Activated CD4-positive, CD25-positive, alpha-beta regulatory T cell treated with anti-CD3 and anti-CD28 coated beads, Interleukin-2, amount 50 U/mL, for 72 hours (primary cell): ENCODE measurements at regions not wholly inside any gene's neighbourhood (a gene's known extent, or its start where the extent isn't known, plus 50 kb on each side); places are given as distances from the start of the nearest gene placed in this dataset.
"Not testable (repeated sequence)": the region's sequence is repeated elsewhere in the genome, so short reads cannot be mapped to it uniquely, and the experiment has no call there.

Experiments used
- DNase-seq: peaks from one replicate; pipeline ENCODE4 v3.0.0; 2021

DNA sequence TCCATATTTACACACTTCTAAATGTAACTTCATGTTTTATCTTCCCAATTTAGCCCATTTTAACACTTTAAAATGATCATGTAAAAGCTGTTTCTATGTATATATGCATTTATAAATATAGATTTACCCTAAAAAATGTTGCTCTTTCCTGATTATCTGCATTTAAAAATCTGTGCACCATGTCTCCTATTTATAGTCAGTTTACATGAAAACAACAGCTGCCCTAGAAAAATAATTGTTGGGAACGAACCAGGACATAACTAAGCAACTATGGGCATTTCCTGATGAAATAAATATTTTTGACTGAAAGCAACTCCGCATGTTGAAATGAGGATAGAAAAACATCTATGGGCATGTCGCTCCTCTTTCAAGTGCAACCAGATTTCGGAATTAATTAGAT is 1368.2 kb downstream of the FAM181B start:
- no peak for DNase-seq

DNA sequence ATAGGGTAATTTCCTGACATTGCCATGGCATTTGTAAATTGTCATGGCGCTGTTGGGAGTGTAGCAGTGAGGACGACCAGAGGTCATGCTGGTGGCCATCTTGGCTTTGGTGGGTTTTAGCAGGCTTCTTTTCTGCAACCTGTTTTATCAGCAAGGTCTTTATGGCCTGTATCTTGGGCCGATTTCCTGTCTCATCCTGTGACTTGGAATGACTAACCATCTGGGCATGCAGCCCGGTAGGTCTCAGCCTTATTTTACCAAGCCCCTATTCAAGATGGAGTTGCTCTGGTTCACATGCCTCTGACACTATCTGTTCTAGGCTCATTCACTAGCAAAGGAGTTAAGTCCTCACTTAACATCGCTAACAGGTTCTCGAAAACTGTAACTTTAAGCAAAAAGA is 1374.2 kb downstream of the FAM181B start:
- no peak for DNase-seq

DNA sequence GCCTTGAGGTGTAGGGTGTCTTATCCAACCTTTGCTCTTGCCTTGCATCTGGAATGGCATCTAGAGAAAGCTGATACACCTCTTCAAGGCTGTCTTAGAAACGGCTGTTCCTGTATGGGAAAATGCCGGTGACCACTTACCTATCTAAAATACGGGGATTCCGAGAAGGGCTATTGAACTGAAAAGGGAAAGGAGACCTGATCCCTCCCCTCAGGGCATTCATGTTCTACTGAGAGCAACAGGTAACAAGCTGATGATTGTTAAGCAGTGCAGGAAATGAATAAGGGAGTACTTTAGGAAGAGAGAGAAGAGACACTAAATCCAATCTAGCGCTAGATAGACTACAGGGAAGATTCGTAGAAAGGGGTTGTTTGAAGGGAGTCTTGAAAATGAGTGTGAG is 1388.1 kb downstream of the FAM181B start:
- DNase-seq: no peak

DNA sequence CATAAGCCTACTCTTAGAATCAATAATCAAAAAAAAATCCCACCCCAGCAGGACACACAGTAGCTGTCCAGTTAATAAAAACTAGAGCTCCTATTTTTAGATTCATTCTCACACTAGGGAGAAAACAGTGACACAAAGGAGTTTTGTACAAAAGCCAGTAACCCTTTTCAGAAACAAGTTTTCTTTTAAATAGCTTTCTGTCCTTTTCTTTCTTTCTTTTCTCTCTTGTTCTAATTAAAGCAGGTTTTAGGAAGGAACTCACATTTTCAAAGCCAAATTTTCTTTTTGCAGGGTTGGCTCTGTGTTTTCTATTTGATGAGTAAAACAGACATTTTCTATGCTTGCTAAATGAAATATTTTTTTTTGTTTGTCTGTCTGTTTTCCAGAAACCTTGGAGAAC is 1390.7 kb downstream of the FAM181B start:
- no peak for DNase-seq

DNA sequence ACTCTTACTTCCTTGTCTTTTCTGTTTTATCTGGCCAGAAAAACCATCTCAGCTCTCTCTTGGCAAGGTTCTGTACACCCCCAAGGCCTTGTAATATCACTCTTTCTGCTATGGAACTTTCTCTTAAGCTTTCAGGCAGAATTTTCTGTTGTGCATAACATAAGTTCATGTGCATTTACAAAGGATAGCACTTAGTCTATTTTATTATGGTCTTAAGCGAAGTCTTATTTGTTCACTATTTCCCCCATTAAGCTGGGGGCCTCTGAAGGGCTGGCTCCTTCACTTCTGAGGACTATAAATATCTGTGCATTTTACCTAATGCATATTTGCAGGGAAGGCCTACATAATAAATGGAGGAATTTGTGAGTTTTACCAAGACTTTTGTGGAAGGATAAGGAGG is 1393.4 kb downstream of the FAM181B start:
- no peak for DNase-seq

DNA sequence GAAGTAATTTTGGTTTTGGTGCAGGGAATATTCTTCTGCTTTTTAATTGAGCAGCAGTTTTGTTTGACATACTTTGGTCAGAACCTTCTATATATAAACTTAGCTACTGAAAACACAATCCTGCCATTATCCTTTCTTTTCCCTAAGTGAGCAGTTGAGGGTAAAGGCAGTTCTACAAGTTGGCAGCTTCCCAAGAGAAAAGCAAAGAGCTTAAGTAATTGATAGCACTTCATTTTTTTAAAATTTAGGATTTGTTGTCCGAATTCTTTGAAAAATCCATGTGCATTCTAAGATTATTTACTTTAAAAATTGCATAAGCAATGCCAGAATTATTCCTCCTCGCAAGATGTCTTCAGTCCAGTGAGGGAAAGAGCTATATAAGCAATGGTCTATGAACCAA is 1394.1 kb downstream of the FAM181B start:
- no peak for DNase-seq

DNA sequence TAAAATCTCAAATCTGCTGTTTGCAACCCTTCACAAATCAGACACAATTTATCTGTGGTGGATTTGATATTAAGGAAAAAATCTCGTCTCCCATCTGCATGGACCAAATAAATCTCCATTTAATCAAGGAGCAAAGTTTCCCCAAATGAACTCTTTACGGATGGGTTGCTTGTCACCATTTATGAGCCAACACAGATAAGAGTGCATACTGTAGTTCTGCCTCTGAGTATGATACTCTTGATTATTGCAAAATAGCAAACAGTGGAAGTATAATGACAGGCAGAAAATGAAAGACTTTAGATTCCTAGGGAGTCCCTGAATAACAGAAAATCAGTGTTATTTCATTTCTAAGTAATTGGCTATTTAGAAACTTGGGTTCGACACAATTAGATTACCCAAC is 1395.9 kb downstream of the FAM181B start:
- DNase-seq: no peak

DNA sequence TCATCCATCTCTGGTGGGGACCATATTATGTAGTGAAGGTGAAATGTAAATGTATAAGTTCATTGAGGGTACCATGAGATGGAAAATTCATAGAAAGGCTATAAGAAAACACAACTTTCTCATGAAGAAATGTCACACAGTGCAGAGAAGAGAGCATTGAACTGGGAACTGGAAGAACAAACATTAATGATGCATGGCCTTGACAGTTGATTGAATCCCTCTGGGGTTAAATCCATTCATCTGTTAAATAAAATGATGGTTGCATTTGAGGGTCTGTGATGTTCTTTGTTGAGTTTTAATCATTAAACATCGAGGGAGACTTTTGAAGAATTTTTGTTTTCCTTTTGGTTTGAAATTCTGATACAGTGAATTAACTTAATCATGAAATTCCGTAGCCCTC is 1401.4 kb downstream of the FAM181B start:
- no peak for DNase-seq

DNA sequence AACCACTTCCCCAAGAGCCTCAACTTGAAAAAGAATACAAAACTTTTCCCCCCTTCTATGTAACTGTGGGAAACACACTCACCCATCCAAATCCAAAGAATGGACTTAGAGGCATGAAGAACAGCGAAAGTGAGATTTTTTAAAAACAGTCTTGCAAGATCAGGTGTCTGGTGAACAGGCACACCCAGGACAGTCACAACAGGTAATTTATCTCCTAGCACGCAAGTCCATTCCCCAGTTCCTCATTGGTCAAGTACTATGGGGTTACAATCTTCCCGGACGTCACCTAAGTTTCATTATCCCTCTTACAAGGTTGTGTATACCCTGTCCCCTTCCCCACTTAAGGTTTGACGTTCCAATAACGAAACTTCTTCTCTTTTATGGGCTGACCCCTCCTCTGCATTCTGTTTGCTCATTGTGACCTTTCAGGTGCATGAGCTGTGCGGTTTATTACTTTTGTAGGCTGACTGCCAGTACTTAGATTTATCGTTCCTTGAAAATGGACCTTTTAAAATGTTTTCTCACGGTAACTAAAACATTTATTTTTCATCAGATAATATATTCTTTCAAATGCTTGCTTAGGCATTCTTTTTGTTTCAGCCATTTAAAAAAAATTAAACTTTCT is 1401.9 kb downstream of the FAM181B start:
- DNase-seq: no peak

DNA sequence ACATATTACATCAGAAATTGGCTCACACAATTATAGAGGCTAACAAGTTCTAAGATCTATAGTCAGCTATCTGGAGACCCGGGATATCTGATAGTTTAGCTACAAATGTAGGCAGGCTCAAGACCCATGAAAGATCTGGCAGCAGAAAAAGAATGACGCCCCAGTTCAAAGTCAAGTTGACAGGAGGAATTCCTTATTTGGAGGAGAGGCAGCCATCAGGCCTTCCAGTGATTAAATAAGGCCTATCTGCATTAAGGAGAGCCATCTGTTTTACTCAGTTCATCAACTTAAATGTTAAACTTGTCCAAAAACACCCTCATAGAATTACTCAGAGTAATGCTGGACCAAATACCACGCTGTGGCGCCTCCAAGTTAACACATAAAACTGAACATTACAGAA is 1402.6 kb downstream of the FAM181B start:
- DNase-seq: no peak

DNA sequence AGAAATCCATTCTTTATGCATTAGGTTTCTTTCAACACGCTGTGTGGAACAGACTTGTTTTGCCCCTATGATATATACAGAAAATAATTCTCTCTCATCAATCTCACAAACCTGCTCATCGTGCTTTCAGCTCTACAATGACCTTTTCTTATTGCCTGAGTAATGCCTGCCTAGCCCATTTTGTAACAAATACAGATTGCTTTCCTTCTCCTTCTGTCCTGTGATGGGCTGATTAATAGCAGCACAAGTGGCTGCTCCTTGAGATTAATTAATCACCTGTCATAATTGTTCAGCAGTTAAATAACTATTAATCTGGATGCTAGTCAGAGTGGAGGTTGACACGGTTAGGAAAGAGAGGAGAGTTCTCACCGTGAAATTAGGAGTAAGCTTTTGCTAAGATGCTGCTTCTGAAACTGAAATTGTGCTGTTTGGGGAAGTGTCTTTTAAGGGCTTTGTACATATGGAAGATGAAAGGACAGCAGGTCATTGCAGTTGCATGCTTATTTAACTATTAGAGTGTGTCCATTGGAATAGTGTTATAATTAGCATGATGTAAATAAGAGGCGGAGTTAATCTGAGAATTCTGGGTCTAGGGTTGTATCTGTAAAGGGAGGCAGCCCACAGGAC is 1430.5 kb downstream of the FAM181B start:
- no peak for DNase-seq

DNA sequence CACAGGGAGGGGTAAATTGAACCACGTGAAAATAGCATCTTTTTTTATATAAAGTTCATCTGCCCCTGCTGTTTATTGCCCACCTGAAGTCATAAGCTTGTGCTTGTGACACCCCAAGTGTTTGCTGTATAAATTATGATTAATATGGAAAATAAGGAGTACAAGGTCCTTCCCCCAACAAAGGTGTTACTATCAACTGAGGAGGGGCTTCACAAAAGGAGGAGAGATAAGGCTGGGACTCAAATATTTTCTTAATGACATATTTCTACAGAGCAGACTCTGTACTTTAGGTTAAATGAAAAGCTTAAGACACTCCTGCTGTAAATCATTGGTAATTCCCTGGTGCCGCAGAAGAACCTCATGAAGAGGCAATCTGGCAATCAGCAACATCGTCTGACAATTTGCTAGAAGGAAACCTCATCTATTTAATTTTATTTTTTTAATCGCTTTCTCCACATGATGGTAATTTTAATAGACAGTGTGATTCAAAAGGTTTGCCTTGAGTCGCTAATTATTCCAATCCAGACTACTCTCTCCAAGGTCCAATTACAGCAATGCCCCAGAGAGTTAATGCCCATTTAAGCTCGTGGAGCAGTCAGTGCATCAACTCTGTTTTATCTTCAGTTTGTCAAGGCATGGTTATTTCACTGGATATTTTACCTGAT is 1432.4 kb downstream of the FAM181B start:
- DNase-seq: no peak

DNA sequence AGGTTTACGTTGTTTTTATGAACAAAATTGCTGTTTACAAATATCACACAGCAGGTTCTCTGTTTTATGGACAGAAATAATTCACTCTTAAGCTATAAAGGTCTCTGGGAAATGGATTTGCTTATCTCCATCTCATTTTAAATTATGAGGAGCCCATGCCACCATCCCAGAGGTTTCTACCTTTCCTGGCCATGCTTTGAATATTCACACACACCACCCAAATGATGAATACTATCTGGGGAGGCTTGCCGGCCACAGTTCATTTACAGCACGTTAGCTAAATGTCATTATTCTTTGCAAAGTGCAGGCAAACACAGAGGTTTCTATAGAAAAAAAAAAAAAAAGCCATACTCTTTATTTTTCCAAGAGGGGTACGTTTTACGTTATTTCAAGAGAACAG is 1446.7 kb downstream of the FAM181B start:
- no peak for DNase-seq

DNA sequence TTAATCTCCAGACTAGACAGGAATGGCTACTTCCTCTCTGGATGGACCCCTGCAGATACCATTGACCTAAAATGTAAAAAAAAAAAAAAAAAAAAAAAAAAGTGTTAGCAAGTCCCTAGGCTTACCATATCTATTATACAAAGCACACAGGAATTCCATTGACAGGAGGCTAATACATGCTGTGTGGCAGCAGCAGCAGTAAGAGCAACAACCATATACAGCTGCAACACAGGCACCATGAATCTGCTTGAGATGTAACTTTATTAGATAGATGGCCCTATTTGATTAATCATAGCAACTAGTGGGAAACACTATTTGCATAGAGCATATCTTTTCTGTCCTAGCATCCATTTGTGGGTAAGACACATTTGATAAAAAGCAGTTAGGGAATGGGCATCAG is 1447.1 kb downstream of the FAM181B start:
- no peak for DNase-seq

DNA sequence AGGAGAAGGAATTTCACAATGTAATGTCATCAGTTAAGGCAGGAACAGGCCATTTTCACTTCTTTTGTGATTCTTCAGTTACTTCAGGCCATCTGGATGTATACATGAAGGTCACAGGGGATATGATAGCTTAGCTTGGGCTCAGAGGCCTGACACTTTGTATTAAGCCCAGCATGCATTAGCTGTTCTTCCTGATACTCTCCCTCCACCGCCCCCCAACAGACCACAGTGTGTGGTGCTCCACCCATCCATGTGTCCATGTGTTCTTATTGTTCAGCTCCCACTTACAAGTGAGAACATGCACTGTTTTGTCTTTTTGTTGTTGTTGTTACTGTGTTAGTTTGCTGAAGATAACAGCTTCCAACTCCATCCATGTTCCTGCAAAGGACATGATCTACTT is 1453.4 kb downstream of the FAM181B start:
- DNase-seq: not testable (repeated sequence)

DNA sequence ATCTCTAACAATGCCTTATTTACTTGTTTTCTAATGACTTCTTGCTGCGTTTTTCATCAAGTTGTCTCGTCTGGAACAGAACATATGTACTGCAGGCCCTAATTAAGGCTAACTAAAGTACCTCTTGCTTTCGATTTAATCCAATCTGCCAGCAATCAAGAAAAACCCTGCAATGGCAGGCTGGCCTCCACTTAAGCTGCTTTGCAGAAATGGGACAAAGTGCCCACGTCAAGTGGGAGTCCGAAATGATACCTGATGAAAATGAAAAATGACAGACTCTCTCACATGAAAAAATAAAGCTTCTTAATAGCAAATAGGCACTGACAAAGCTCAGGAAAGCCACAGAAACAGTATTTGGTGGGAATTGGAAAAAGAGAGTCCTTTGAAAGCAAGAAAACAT is 1454.7 kb downstream of the FAM181B start:
- DNase-seq: no peak

DNA sequence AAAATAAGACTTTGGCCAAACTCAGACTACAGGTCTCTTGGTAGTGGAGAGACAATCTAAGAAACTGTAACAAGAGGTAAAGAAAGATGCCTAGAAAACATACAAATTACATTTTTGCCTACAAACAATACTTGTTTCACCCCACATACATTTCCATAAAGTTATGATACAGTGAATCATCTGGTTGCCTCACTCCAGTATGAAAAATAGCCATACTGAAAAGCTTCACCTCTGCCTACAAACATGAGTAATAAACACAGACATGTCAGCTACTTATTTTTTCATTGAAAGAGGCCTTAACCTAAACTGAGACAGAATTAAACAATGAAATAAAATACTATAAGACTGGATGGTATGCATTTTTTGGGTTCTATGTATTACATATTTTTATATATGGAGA is 1463.0 kb downstream of the FAM181B start:
- DNase-seq: no peak

DNA sequence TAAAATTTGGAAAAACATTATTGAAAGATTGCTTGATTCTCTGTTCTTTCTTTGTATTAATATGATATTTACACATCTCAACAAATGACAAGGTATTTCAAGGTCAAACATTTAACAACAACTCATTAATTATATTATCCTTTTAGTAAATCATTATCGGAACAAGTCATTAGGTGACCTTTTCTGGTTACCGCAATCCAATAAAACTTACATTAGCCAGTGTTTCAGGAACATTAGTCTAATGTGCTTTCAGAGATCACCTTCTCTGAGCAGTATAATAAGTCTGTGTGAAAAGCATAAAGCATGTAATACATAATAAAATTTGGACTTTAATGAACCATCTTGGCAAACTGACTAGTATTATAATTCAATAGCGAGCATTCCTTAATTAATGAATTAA is 1466.4 kb downstream of the FAM181B start:
- no peak for DNase-seq

DNA sequence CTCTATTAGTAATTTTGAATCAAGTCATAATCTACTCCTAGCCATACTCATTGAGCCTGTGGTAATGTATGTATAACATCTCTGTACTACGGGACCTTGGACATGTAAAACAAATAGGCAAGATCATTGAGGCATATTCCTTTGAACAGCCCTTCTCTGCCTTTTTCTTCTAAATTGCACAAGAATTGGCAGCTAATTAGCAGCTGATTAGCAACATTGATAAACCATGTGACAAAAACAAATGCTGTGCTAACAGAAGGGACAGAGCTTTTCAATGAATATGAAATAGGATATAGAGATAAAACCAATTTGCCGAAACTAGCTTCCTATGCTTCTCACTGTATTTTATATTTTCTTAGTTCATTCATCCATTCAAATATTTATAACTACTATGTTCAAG is 1474.2 kb downstream of the FAM181B start:
- DNase-seq: no peak

DNA sequence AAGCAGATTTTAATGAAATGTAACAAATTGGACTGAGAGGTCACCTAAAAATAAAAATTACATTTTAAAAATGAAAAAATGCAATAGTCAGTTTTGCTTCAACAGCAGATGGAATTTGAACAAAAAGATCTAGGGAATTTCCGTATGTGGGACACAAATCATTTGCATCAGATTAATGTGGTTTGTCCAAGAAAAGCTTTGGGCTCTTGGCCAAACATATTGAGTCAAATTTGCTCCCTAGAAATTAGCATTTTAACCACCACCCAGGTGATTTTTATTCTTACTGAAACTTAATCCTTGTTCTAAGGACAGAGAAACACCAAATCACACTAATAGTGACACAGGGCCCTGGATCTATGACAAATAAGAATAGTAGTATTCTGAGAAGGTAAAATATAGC is 1477.8 kb downstream of the FAM181B start:
- no peak for DNase-seq

DNA sequence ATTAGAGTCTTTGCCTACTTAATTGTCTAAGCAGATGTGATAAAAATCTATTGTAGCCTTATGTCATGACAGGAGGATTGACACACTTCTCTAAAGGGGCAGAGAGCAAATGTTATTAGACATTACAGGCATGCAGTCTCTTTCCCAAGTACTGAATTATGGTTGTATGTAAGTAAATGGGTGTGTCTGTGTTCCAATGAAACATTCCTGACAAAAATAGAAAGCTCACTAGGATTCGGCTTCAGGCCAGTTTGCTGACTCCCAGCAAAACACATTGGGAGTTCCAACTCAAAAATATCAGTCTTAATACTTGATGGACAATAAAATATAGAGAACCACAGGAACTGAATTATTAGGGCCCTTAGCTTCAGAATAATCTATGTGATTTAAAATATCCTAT is 1480.4 kb downstream of the FAM181B start:
- no peak for DNase-seq

DNA sequence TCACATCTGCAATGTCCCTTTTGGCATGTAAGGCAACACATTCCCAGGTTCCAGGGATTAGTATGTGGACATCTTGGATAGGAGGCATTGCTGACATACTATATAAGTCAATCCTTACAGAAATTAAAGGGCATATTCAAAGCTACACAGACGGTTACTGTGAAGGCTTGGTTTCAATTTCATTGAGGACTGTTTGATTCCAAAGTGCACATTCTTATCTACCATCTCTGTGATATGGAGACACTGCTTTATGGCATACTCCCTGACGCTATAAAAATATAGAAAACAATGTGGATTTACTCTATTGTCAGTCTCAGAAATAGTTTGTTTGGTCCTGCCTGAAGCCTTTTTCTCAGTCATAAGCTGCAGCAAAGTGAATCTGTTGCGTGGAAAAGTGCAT is 1486.7 kb downstream of the FAM181B start:
- no peak for DNase-seq

DNA sequence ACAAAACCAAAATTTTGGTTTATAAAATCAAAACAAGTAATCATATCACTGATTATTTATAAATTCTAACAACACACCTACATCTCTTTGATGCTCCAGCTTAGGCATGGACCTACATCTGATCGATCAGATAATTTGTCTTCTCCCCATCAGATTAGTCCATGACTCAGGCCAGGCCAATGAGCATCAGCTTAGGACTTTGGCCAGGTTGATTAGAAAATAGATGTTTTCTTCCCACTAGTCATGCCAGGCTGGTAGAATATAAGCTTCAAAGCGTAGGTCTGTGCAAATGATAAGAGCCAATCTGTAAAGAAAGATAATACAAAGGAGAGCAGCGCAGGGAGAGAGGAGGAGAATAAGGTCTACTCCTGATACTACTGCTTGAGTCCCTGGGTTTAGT is 1487.9 kb downstream of the FAM181B start:
- DNase-seq: no peak

DNA sequence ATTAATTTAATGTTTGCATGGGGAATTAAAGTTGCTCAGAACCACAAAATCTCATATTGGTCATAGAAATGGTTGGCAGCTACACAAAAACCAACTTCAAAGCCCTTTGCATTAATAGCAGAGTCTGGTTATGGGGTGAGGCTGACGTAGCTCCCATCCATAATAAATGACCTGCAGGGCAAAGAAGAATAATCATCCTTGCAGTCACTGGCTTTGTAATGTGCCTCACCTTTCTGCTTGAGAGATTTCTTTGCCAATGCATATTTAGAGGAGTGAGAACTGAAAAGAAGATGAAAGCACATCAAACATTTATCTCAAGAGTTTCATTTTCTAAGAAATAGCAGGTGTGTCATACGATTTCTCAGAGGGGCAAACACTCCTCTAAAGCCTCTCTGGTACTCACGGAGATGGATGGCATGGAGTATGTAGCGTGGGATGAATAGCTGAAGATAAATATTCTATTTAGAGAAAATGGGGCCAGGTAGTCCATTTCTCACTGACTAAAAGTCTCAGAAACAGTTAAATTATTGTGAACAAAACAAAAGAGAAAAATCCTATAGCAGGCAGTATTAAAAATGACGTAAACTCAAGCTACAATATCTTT is 1491.9 kb downstream of the FAM181B start:
- DNase-seq: no peak
